ENCODE measurements at regions not wholly inside any gene's neighbourhood (a gene's known extent, or its start where the extent isn't known, plus 50 kb on each side); places are given as distances from the start of the nearest gene placed in this dataset.

DNA sequence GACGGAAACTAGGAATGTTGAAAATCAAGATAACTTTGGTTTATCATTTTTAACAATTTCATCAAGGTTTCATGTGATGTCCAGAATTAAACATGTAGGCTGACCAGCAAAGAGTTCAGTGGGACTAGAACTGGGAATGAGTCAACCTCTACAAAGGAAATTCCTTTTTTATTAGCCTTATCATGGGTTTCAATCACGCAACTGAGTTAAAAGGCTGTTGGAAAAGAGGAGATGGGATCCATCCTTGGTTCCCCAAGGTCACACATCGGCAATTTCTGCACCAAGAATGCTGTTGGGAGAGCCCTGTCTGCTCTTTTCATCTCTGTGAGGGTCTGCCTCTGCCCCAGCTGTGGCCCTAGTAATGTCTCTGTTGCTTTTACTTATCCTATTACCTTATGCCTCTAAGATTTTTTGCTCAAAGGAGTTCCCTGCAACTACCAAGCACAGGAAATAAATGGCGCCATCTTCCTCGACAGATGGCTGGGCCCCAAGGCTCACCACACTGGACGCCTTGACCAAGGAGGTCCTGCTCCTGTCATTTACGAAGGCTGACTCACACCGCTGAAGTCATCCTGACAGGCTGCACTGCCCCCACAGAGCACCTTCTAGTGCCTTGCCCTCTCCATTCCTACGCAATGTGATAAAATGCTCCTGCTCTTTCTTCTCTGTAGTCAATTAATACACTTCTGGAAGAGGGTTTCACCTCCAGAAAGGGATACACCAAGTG, 367.4 kb downstream of the GXYLT1 start:
- Histone ChIP-seq H3K36me3 (no peaks in the 10 kb centered on the region), H3K27me3 (no peaks in the 10 kb centered on the region), H3K9me3 (no peaks in the 10 kb centered on the region), H3K4me3 (no peak overlapping the region), H3K27ac (no peak overlapping the region), H3K4me1 (no peaks in the 10 kb centered on the region)
- intact Hi-C loops (cut with DNase I) = no loop called here
- DNase-seq (no peak), ATAC-seq (no peak)
- TF ChIP-seq, protein P1, sequence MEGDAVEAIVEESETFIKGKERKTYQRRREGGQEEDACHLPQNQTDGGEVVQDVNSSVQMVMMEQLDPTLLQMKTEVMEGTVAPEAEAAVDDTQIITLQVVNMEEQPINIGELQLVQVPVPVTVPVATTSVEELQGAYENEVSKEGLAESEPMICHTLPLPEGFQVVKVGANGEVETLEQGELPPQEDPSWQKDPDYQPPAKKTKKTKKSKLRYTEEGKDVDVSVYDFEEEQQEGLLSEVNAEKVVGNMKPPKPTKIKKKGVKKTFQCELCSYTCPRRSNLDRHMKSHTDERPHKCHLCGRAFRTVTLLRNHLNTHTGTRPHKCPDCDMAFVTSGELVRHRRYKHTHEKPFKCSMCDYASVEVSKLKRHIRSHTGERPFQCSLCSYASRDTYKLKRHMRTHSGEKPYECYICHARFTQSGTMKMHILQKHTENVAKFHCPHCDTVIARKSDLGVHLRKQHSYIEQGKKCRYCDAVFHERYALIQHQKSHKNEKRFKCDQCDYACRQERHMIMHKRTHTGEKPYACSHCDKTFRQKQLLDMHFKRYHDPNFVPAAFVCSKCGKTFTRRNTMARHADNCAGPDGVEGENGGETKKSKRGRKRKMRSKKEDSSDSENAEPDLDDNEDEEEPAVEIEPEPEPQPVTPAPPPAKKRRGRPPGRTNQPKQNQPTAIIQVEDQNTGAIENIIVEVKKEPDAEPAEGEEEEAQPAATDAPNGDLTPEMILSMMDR (IDR thresholded peaks at IDR 0.05) = no peak

DNA sequence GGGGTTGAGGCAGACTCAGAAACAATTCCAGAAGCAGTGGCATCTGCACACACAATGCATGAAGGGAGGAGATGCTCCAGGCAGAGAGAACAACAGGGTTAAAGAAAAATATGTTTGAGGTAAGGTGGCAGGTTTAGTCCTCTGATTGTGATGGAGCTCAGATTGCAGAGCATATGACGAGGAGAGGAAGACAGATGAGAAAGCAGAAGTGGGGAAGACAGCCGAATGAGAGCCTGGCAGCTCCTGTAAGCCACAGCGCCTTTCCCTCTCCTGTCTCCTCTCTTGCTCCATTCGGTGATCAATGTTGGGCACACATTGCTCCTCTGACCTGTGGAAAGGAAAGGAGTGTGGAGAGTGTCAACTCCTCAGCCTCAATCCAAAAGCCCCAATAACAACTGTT, 372.2 kb downstream of the GXYLT1 start:
- no peaks in the 10 kb centered on the region for H3K36me3 ChIP-seq
- no peak overlapping the region for H3K27ac ChIP-seq
- no peaks in the 10 kb centered on the region for H3K27me3 ChIP-seq
- H3K9me3 ChIP-seq = no peaks in the 10 kb centered on the region
- DNase-seq (no peak), ATAC-seq (no peak)
- TF ChIP-seq, protein P1 (IDR thresholded peaks at IDR 0.05) = no peak
- intact Hi-C loops (cut with DNase I) = no loop called here
- no peak overlapping the region for H3K4me3 ChIP-seq
- H3K4me1 ChIP-seq = no peaks in the 10 kb centered on the region

DNA sequence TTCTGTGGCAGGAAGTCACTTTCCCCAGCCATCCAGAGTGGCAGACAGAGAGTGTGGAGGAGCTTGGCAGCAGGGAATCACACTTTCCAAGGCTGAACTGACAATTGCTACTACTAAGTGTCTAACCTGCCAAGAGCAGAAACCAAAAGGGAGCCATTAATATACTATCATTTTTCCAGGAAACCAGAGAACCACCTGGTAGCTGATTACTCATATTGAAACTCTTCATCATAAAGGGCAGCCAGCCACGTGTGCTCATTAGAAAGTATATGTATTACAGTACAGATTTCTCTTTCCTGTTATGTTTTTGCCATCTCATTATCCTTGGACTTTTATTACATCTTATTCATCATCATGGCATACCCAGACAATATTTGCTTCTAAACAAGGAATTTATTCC, 374.9 kb downstream of the GXYLT1 start:
- no peak for DNase-seq
- intact Hi-C loops (cut with DNase I) = no loop called here
- Histone ChIP-seq H3K4me1 (no peaks in the 10 kb centered on the region), H3K4me3 (no peak overlapping the region), H3K36me3 (no peaks in the 10 kb centered on the region), H3K27ac (no peak overlapping the region), H3K27me3 (no peaks in the 10 kb centered on the region), H3K9me3 (no peaks in the 10 kb centered on the region)
- ATAC-seq = no peak
- TF ChIP-seq, protein P1 (IDR thresholded peaks at IDR 0.05) = no peak

DNA sequence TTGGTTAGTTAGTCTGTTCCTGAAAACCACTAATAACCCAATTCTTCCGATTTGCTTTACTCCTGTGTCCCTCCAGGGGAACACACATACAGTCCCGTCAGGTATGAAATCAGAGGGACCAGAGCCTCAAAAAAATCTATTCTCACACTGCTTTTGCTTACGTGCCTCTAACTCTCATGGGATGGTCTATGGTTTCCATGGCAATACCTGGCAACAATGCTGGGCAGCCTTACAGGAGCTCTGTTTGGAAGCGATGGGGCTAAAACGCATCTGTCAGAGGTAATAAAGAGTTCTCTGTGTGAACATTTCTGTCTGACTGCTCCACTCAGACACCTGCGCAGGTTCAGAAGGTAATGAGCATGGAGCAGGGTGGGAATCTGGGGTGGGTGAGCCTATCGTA, 376.2 kb downstream of the GXYLT1 start:
- Histone ChIP-seq H3K9me3 (no peaks in the 10 kb centered on the region), H3K27ac (no peak overlapping the region), H3K4me1 (no peaks in the 10 kb centered on the region), H3K27me3 (no peaks in the 10 kb centered on the region), H3K4me3 (no peak overlapping the region), H3K36me3 (no peaks in the 10 kb centered on the region)
- ATAC-seq = no peak
- intact Hi-C loops (cut with DNase I) = no loop called here
- TF ChIP-seq, protein P1 (IDR thresholded peaks at IDR 0.05) = no peak
- no peak for DNase-seq

DNA sequence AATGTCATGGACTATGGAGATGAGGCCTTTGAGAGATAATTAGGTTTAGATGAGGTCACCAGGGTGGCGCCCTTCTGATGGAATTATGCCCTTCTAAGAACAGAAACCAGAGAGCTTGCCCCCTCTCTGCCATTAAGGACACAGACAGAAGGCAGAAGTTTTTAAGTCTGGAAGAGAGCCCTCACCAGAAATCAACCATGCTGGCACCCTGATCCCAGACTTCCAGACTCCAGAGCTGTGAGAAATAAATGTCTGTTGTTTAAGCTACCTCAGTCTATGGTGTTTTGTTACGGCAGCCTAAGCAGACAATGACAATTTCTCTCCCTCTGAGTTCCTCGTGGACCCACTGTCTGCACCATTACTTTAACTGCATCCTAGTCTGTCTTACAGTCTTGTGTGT, 382.0 kb downstream of the GXYLT1 start:
- ATAC-seq (no peak), DNase-seq (no peak)
- no peaks in the 10 kb centered on the region for H3K36me3 ChIP-seq
- no peaks in the 10 kb centered on the region for H3K27me3 ChIP-seq
- TF ChIP-seq, protein P1 (IDR thresholded peaks at IDR 0.05) = no peak
- intact Hi-C loops (cut with DNase I) = no loop called here
- no peaks in the 10 kb centered on the region for H3K4me1 ChIP-seq
- no peak overlapping the region for H3K4me3 ChIP-seq
- H3K27ac ChIP-seq = no peak overlapping the region
- no peaks in the 10 kb centered on the region for H3K9me3 ChIP-seq

DNA sequence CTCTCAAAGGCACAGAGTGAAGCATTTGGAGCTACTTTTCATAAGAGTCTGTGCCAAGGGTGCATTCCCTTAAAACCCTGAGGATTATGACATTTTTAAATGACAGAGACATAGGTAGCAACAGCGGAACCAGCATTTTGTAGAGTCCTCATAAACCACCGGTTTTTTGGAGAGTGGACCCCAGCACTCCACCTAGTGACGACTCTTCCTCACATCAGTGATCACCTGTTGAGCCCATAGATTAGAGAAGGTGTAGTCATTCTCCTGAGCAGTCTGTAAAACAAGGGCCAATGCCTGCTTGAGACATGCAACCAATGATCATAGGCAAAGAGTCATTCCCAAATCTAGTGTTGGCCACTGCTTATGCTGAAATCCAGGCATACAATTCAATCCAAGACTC, 399.1 kb downstream of the GXYLT1 start:
- Histone ChIP-seq H3K27me3 (no peaks in the 10 kb centered on the region), H3K27ac (no peak overlapping the region), H3K4me1 (no peaks in the 10 kb centered on the region), H3K36me3 (no peaks in the 10 kb centered on the region), H3K9me3 (no peaks in the 10 kb centered on the region), H3K4me3 (no peak overlapping the region)
- intact Hi-C loops (cut with DNase I) = no loop called here
- DNase-seq (no peak), ATAC-seq (no peak)
- TF ChIP-seq, protein P1 (IDR thresholded peaks at IDR 0.05) = no peak

Data from upper lobe of right lung (tissue), 1 donor.